DOHH2 (cell line): ENCODE measurements at regions not wholly inside any gene's neighbourhood (a gene's known extent, or its start where the extent isn't known, plus 50 kb on each side); places are given as distances from the start of the nearest gene placed in this dataset.

Experiments
- H3F3A ChIP-seq: fragments of 200-600 bp; sonication (generic), shearing (Covaris generic); 2 replicates; pipeline ENCODE4 v1.6.0; 2016; ENCODE audit warnings: antibody characterized with exemption, mild to moderate bottlenecking; ENCODE audit not compliant: control insufficient read depth, insufficient read depth
- H3K27ac ChIP-seq: fragments of 200-600 bp; sonication (generic); 2 replicates; pipeline ENCODE4 v1.5.1; 2014; ENCODE audit warnings: low read depth, mild to moderate bottlenecking, low read length, moderate library complexity
- H3K27me3 ChIP-seq: fragments of 200-600 bp; sonication (generic); 2 replicates; pipeline ENCODE4 v1.6.1; 2014; ENCODE audit warnings: mild to moderate bottlenecking, low read length, mixed read lengths; ENCODE audit not compliant: control insufficient read depth
- H3K36me3 ChIP-seq: fragments of 200-600 bp; sonication (generic); 2 replicates; pipeline ENCODE4 v1.6.1; 2014; ENCODE audit warnings: mild to moderate bottlenecking, low read length, moderate library complexity, mixed read lengths; ENCODE audit not compliant: control insufficient read depth
- H3K4me1 ChIP-seq: fragments of 200-600 bp; sonication (generic); 2 replicates; pipeline ENCODE4 v1.6.1; 2014; ENCODE audit warnings: mild to moderate bottlenecking, low read length, mixed read lengths; ENCODE audit not compliant: control insufficient read depth
- H3K4me2 ChIP-seq: fragments of 200-600 bp; sonication (generic); 2 replicates; pipeline ENCODE4 v1.6.0; 2014; ENCODE audit warnings: mild to moderate bottlenecking, low read length, moderate library complexity
- H3K4me3 ChIP-seq: fragments of 200-600 bp; sonication (generic); 2 replicates; pipeline ENCODE4 v1.5.1; 2014; ENCODE audit warnings: mild to moderate bottlenecking, low read length, mixed read lengths
- H3K79me2 ChIP-seq: fragments of 200-600 bp; sonication (generic); 2 replicates; pipeline ENCODE4 v1.6.1; 2014; ENCODE audit warnings: mild to moderate bottlenecking, low read length, mixed read lengths; ENCODE audit not compliant: control insufficient read depth
- H3K9me2 ChIP-seq: fragments of 200-600 bp; sonication (generic); replicated peaks from 2 replicates; pipeline ENCODE4 v1.6.1; 2014; ENCODE audit warnings: mild to moderate bottlenecking, low read length, mixed read lengths; ENCODE audit not compliant: control insufficient read depth
- H3K9me3 ChIP-seq: fragments of 200-600 bp; sonication (generic); 2 replicates; pipeline ENCODE4 v1.6.1; 2014; ENCODE audit warnings: antibody characterized with exemption, low read length, mixed read lengths; ENCODE audit not compliant: control insufficient read depth, insufficient read depth
- H4K20me1 ChIP-seq: fragments of 200-600 bp; sonication (generic); 2 replicates; pipeline ENCODE4 v1.6.0; 2014; ENCODE audit warnings: low read depth, mild to moderate bottlenecking, antibody characterized with exemption, low read length, moderate library complexity; ENCODE audit not compliant: control insufficient read depth, insufficient read depth
- EZH2phosphoT487 ChIP-seq: fragments of 200-600 bp; sonication (generic); IDR thresholded peaks from 2 replicates; pipeline ENCODE4 v1.6.1; 2017; ENCODE audit warnings: borderline replicate concordance, mild to moderate bottlenecking, antibody characterized with exemption, low read length, moderate library complexity, mixed read lengths
- TF ChIP-seq, protein P1 (sequence below): fragments of 200-600 bp; sonication (generic); IDR thresholded peaks from one replicate; pipeline ENCODE4 v1.5.1; 2014; ENCODE audit warnings: antibody characterized with exemption, mild to moderate bottlenecking, low read depth, low read length; ENCODE audit not compliant: poor library complexity, severe bottlenecking

DNA sequence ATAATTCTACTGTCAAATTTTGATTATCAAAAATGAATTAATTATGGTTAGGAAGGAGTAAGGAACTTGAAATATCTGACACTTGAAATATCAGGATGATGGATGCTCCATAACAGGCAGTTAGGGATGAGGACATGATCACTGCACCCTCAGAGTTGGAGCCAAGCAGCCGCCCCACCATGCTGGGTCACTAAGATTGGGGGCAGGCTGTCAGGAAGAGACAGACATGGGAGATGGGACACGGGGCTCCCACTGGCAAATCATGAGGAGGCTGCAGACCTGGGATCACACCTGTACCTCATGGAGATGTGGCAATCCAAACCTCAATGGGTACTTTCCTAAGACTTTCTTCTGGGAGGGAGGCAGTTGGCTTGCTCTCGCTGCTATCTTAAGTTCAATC, 982.0 kb upstream of the ZEB2 start:
- no peaks in the 10 kb centered on the region for H3K4me1 ChIP-seq
- H3K79me2 ChIP-seq: no peaks in the 10 kb centered on the region
- no peaks in the 10 kb centered on the region for H3F3A ChIP-seq
- H3K27me3 ChIP-seq: no peaks in the 10 kb centered on the region
- H3K9me2 ChIP-seq: no peaks in the 10 kb centered on the region
- TF ChIP-seq EZH2phosphoT487: no peak
- TF ChIP-seq, protein P1, sequence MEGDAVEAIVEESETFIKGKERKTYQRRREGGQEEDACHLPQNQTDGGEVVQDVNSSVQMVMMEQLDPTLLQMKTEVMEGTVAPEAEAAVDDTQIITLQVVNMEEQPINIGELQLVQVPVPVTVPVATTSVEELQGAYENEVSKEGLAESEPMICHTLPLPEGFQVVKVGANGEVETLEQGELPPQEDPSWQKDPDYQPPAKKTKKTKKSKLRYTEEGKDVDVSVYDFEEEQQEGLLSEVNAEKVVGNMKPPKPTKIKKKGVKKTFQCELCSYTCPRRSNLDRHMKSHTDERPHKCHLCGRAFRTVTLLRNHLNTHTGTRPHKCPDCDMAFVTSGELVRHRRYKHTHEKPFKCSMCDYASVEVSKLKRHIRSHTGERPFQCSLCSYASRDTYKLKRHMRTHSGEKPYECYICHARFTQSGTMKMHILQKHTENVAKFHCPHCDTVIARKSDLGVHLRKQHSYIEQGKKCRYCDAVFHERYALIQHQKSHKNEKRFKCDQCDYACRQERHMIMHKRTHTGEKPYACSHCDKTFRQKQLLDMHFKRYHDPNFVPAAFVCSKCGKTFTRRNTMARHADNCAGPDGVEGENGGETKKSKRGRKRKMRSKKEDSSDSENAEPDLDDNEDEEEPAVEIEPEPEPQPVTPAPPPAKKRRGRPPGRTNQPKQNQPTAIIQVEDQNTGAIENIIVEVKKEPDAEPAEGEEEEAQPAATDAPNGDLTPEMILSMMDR: no peak
- no peaks in the 10 kb centered on the region; the same call in 1 of the 2 replicates for H3K9me3 ChIP-seq
- no peak overlapping the region for H3K27ac ChIP-seq
- no peaks in the 10 kb centered on the region for H3K36me3 ChIP-seq
- no peak overlapping the region for H3K4me3 ChIP-seq
- H3K4me2 ChIP-seq: no peak overlapping the region
- no peaks in the 10 kb centered on the region for H4K20me1 ChIP-seq

DNA sequence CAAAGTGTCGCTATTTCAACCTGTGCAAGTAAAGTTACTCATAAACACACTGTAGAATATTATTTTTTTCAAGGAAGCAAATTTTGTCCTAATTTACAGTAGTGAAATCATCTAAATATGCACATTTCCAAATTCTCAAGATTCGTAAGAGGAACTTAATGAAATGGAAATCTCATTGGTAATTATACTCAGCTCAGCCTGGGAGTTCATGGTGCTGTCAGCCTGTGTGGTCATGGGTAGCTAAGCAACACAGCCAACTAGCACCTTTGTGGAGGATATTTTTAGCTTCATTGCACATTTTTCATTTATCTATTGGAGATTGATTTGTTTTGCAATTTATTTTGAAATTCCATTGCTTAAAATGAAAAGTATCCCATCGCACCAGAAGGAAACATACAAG, 975.7 kb upstream of the ZEB2 start:
- H3K36me3 ChIP-seq: no peaks in the 10 kb centered on the region
- no peak overlapping the region for H3K4me3 ChIP-seq
- no peak for TF ChIP-seq EZH2phosphoT487
- TF ChIP-seq, protein P1: no peak
- no peaks in the 10 kb centered on the region for H3K9me2 ChIP-seq
- peaks cover 10% of the 10 kb centered on the region; the same call in 1 of the 2 replicates for H3K9me3 ChIP-seq
- no peaks in the 10 kb centered on the region for H3F3A ChIP-seq
- no peak overlapping the region for H3K27ac ChIP-seq
- no peak overlapping the region for H3K4me2 ChIP-seq
- H4K20me1 ChIP-seq: no peaks in the 10 kb centered on the region
- no peaks in the 10 kb centered on the region for H3K79me2 ChIP-seq
- no peaks in the 10 kb centered on the region for H3K4me1 ChIP-seq
- no peaks in the 10 kb centered on the region for H3K27me3 ChIP-seq

DNA sequence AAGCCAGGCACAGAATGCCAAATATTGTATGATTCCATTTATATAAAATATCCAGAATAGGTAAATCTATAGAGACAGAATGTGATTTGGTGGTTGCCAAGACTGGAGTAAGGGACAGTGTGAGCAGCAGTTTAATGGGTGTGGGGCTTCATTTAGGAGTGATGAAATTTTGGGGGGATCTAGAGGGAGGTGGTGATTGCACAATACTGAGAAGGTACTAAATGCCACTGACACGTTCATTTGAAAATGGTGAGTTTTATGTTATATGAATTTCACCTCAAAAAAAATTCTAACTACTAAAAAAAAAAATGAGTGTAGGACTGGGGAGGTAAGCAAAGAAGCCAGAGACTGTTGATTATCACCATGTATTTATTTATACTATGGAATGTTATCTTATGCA, 974.5 kb upstream of the ZEB2 start:
- no peak overlapping the region for H3K4me3 ChIP-seq
- H3K4me1 ChIP-seq: no peaks in the 10 kb centered on the region
- H3K9me2 ChIP-seq: no peaks in the 10 kb centered on the region
- no peaks in the 10 kb centered on the region for H4K20me1 ChIP-seq
- H3F3A ChIP-seq: no peaks in the 10 kb centered on the region
- H3K27ac ChIP-seq: no peak overlapping the region
- H3K4me2 ChIP-seq: no peak overlapping the region
- no peak for TF ChIP-seq EZH2phosphoT487
- TF ChIP-seq, protein P1: no peak
- H3K27me3 ChIP-seq: no peaks in the 10 kb centered on the region
- peaks cover 10% of the 10 kb centered on the region; the same call in 1 of the 2 replicates for H3K9me3 ChIP-seq
- H3K36me3 ChIP-seq: no peaks in the 10 kb centered on the region
- H3K79me2 ChIP-seq: no peaks in the 10 kb centered on the region

DNA sequence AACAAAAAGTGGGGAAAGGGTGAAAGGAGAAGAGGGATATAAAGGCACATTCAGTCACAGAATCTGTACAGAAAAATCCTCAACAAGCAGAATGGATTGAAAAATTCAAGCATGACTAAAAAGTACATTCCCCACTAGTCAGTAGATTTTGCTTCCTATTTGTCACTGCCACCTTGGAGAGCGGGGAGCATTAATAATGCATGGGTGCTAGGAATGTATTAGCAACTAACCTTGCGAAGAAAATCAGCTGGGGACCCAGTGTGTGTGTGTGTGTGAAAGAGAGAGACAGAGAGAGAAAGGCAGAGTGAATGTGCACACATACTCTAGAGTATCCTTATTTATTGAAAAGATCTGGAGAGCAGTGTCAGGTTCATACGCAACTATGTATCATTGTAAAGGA, 968.7 kb upstream of the ZEB2 start:
- H3K4me3 ChIP-seq: no peak overlapping the region
- H3K79me2 ChIP-seq: no peaks in the 10 kb centered on the region
- TF ChIP-seq, protein P1: no peak
- no peak for TF ChIP-seq EZH2phosphoT487

More for the DNA sequence above, 968.7 kb upstream of the ZEB2 start:
- Histone ChIP-seq H4K20me1 (no peaks in the 10 kb centered on the region), H3K36me3 (no peaks in the 10 kb centered on the region), H3K27ac (no peak overlapping the region), H3K27me3 (no peaks in the 10 kb centered on the region), H3F3A (no peaks in the 10 kb centered on the region), H3K9me3 (peaks cover 13% of the 10 kb centered on the region; the same call in 1 of the 2 replicates), H3K4me1 (no peaks in the 10 kb centered on the region), H3K9me2 (no peaks in the 10 kb centered on the region), H3K4me2 (no peak overlapping the region)
